HG03378 (cell line): ENCODE measurements at regions not wholly inside any gene's neighbourhood (a gene's known extent, or its start where the extent isn't known, plus 50 kb on each side); places are given as distances from the start of the nearest gene placed in this dataset.

Experiments used
- ATAC-seq: cut with Tn5 transposase; IDR thresholded peaks from one replicate; pipeline ENCODE4 v1.9.1; 2021; ENCODE audit warnings: mild to moderate bottlenecking, moderate library complexity; ENCODE audit not compliant: unreplicated experiment

GRCh38 chr9:134227451-134228411 is 63.4 kb upstream of the RNU6ATAC start:
- ATAC-seq = no peak

GRCh38 chr9:134228649-134229048 is 64.3 kb upstream of the RNU6ATAC start:
- ATAC-seq = no peak

GRCh38 chr9:134229466-134230091 is 65.2 kb upstream of the RNU6ATAC start:
- no peak for ATAC-seq

- ATAC-seq = no peak
These were observed 66.0 kb upstream of the RNU6ATAC start for GRCh38 chr9:134230092-134230941.

GRCh38 chr9:134230942-134231325 is 66.6 kb upstream of the RNU6ATAC start:
- ATAC-seq = no peak

GRCh38 chr9:134231330-134231745 is 67.0 kb upstream of the RNU6ATAC start:
- ATAC-seq = no peak

GRCh38 chr9:134231767-134232166 is 67.4 kb upstream of the RNU6ATAC start:
- no peak for ATAC-seq

- ATAC-seq = no peak
These were observed 68.7 kb upstream of the RNU6ATAC start for GRCh38 chr9:134233022-134233421.

- no peak for ATAC-seq
These were observed 69.8 kb upstream of the RNU6ATAC start for GRCh38 chr9:134234001-134234660.

GRCh38 chr9:134234687-134235359 is 70.5 kb upstream of the RNU6ATAC start:
- ATAC-seq = no peak

GRCh38 chr9:134235366-134235765 is 71.0 kb upstream of the RNU6ATAC start:
- ATAC-seq = no peak

- no peak for ATAC-seq
These were observed 71.6 kb upstream of the RNU6ATAC start for GRCh38 chr9:134236001-134236421.

- ATAC-seq = no peak
These were observed 72.7 kb upstream of the RNU6ATAC start for GRCh38 chr9:134236935-134237629.

- no peak for ATAC-seq
These were observed 73.4 kb upstream of the RNU6ATAC start for GRCh38 chr9:134237630-134238265.

GRCh38 chr9:134239130-134239903 is 75.0 kb upstream of the RNU6ATAC start:
- ATAC-seq = no peak

- ATAC-seq = no peak
These were observed 75.6 kb upstream of the RNU6ATAC start for GRCh38 chr9:134239939-134240338.

GRCh38 chr9:134240361-134240760 is 76.0 kb upstream of the RNU6ATAC start:
- no peak for ATAC-seq

GRCh38 chr9:134242706-134243105 is 78.3 kb upstream of the RNU6ATAC start:
- no peak for ATAC-seq
